AG09309 (cell line): ENCODE measurements at regions not wholly inside any gene's neighbourhood (a gene's known extent, or its start where the extent isn't known, plus 50 kb on each side); places are given as distances from the start of the nearest gene placed in this dataset.

Experiments
- DNase-seq: peaks from one replicate; pipeline ENCODE4 v3.0.0-alpha.2; 2010; ENCODE audit warnings: low read depth
- H3K4me3 ChIP-seq: 2 replicates; pipeline ENCODE4 v1.5.1; 2011; ENCODE audit warnings: mild to moderate bottlenecking, low read depth, low read length, moderate library complexity; ENCODE audit not compliant: control insufficient read depth
- TF ChIP-seq, protein P1 (sequence below): IDR thresholded peaks from 2 replicates; pipeline ENCODE4 v1.5.1; 2011; ENCODE audit warnings: mild to moderate bottlenecking, low read depth, low read length, inconsistent platforms; ENCODE audit not compliant: insufficient read depth, control insufficient read depth; ENCODE audit errors: missing control alignments

GRCh38 chr4:14856934-14857235, 145.4 kb upstream of the CPEB2 start:
- TF ChIP-seq, protein P1, sequence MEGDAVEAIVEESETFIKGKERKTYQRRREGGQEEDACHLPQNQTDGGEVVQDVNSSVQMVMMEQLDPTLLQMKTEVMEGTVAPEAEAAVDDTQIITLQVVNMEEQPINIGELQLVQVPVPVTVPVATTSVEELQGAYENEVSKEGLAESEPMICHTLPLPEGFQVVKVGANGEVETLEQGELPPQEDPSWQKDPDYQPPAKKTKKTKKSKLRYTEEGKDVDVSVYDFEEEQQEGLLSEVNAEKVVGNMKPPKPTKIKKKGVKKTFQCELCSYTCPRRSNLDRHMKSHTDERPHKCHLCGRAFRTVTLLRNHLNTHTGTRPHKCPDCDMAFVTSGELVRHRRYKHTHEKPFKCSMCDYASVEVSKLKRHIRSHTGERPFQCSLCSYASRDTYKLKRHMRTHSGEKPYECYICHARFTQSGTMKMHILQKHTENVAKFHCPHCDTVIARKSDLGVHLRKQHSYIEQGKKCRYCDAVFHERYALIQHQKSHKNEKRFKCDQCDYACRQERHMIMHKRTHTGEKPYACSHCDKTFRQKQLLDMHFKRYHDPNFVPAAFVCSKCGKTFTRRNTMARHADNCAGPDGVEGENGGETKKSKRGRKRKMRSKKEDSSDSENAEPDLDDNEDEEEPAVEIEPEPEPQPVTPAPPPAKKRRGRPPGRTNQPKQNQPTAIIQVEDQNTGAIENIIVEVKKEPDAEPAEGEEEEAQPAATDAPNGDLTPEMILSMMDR = no peak
- DNase-seq = no peak

DNA sequence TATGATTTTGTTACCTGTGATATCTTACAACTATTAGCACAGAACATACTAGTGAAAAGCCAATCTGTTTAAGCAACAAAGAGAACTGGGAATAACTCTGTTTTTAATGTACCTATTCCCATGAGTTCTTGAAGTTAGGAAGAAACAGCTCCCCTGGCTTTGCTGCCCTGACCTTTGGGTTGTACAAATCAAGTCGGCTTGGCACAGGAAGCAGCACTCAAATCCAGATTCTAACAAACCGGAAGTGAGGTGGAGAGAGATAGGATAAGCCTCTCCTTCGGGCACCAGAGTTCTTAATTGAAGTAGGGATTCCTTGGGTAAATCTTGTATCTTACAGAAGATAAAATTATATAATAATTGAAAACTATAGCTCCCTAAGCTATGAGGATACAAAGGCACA, 144.8 kb upstream of the CPEB2 start:
- TF ChIP-seq, protein P1 = no peak
- DNase-seq = no peak
- no peak overlapping the region for H3K4me3 ChIP-seq

More at GRCh38 chr4:14856934-14857235, 145.4 kb upstream of the CPEB2 start:
- no peak overlapping the region for H3K4me3 ChIP-seq

- DNase-seq = no peak
- TF ChIP-seq, protein P1 = no peak
- H3K4me3 ChIP-seq = no peak overlapping the region
Measured at GRCh38 chr4:14857981-14858380, 144.3 kb upstream of the CPEB2 start.

GRCh38 chr4:14862891-14863290, 139.4 kb upstream of the CPEB2 start:
- H3K4me3 ChIP-seq = no peak overlapping the region
- DNase-seq = no peak
- TF ChIP-seq, protein P1 = no peak

DNA sequence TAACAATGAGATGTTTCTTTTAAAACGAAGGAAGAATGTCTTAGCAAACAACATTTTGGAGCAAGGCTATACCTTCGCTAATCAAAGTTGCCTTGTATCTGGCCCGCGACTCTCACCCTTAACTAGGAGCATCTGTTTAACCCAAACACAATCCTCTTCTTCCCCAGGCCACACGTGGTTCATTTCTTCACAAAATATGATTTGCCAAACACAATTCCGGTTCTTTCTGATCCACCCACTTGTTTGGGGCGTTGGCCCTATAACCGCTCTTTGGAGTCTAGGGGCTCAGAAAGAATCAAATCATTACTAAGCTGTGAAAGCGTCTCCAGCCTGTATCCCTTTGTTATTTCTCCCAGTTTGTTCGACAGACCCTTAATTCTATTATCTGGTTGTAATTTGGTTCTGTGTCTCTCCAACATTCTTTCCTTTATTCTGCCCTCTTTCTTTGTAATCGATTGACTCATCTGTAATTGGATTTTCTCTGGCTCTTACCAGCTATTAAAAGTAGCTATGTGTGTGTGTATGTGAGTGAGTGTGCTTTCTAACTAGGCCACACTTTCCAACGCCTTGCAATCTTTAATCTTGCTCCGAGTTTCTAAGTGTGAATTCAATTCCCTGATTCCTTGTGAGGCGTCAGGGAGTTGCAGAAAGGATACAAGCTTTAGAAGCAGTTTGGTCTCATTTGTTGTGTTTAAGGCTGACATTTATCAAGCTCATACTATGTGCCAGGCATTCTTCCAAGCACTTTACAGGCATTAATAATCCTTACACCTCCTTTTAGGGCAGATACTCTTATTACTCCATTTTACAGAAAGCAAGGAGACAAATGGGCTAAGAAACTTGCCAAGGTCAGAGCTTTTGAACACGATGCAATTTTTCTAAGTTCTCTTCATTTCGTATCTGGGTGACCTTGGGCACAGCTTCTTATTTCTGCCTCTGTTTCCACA, 138.6 kb upstream of the CPEB2 start:
- no peak overlapping the region for H3K4me3 ChIP-seq
- no peak for DNase-seq
- TF ChIP-seq, protein P1 = no peak

- DNase-seq = no peak
- no peak overlapping the region for H3K4me3 ChIP-seq
- TF ChIP-seq, protein P1 = no peak
Measured at GRCh38 chr4:14864365-14865030, 137.8 kb upstream of the CPEB2 start.
